MCF 10A (cell line): ENCODE measurements at regions not wholly inside any gene's neighbourhood (a gene's known extent, or its start where the extent isn't known, plus 50 kb on each side); places are given as distances from the start of the nearest gene placed in this dataset.

Experiments used
- BruUV-seq: library from RNA; stranded (reverse); fragments of 400-500 nt; replicated peaks from 2 replicates; lab custom pipeline; 2021; lab: Mats Ljungman, UMichigan
- CTCF ChIA-PET: fragments of 300-600 bp; sonication (Branson Sonifier 250); formaldehyde crosslinking; extraction: SDS; loops from one replicate; lab custom pipeline; 2021; ENCODE audit warnings: antibody characterized with exemption, inconsistent platforms; lab: Yijun Ruan, JAX
- POLR2A ChIA-PET: fragments of 300-600, 350-650 bp; sonication (Branson Sonifier 250); formaldehyde crosslinking; extraction: SDS; loops from one replicate; lab custom pipeline; 2020; ENCODE audit warnings: antibody characterized with exemption, inconsistent platforms; lab: Yijun Ruan, JAX
- DNase-seq: peaks from one replicate; pipeline ENCODE4 v3.0.0-alpha.2; 2018; ENCODE audit not compliant: unreplicated experiment
- H3K27ac Mint-ChIP-seq: one replicate; pipeline ENCODE4 v1.8.0; 2022; ENCODE audit warnings: mild to moderate bottlenecking, low read depth, mixed read lengths; ENCODE audit not compliant: unreplicated experiment
- H3K27me3 Mint-ChIP-seq: one replicate; pipeline ENCODE4 v1.8.0; 2022; ENCODE audit warnings: mixed read lengths; ENCODE audit not compliant: insufficient read depth, unreplicated experiment
- H3K36me3 Mint-ChIP-seq: one replicate; pipeline ENCODE4 v1.8.0; 2022; ENCODE audit warnings: mild to moderate bottlenecking, moderate library complexity, mixed read lengths; ENCODE audit not compliant: insufficient read depth, unreplicated experiment
- H3K4me1 Mint-ChIP-seq: one replicate; pipeline ENCODE4 v1.8.0; 2022; ENCODE audit warnings: mixed read lengths; ENCODE audit not compliant: insufficient read depth, unreplicated experiment
- H3K4me3 Mint-ChIP-seq: one replicate; pipeline ENCODE4 v1.8.0; 2022; ENCODE audit warnings: mild to moderate bottlenecking, moderate library complexity, mixed read lengths; ENCODE audit not compliant: unreplicated experiment
- H3K9me3 Mint-ChIP-seq: one replicate; pipeline ENCODE4 v1.8.0; 2022; ENCODE audit warnings: mixed read lengths; ENCODE audit not compliant: unreplicated experiment
- CTCF ChIP-seq: fragments of 200-600 bp; IDR thresholded peaks from one replicate; pipeline ENCODE4 v1.8.0; 2022; ENCODE audit warnings: antibody characterized with exemption, mild to moderate bottlenecking; ENCODE audit not compliant: unreplicated experiment
- intact Hi-C: fragments of 100-400 bp; cut with micrococcal nuclease; formaldehyde crosslinking; loops from 2 replicates; pipeline ENCODE4 v1.14.1; 2022

DNA sequence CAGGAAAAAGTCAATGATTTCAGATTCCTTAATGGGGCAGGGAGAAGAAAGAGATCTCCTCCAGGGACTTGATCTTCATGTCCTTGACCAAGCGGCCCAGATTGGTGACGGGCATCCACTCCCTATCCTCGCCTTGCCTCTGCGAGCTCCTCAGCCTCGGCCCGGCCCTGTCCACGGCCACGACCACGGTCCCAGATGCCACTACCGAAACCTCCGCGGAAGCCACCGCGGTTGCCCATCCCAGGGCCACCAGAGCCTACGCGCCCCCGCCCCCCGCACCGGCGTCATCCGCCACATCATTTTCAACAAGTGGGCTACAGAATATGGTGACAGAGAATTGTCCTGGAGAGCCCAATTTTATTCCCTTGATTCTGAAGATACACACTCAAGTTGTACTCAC lies 751.2 kb upstream of the PABPC4L start:
- intact Hi-C loops = no loop called here
- DNase-seq = no peak
- H3K27me3 Mint-ChIP-seq = no peaks in the 10 kb centered on the region

GRCh38 chr4:134952305-134952704 lies 750.7 kb upstream of the PABPC4L start:
- no peak overlapping the region for H3K4me3 Mint-ChIP-seq
- H3K27ac Mint-ChIP-seq = no peak overlapping the region
- BruUV-seq = no TSS peak
- no peaks in the 10 kb centered on the region for H3K27me3 Mint-ChIP-seq
- peaks cover 9% of the 10 kb centered on the region for H3K9me3 Mint-ChIP-seq
- intact Hi-C loops = no loop called here
- ChIA-PET CTCF (no interaction called here), POLR2A (no interaction called here)
- no peaks in the 10 kb centered on the region for H3K4me1 Mint-ChIP-seq
- no peaks in the 10 kb centered on the region for H3K36me3 Mint-ChIP-seq
- DNase-seq = no peak
- TF ChIP-seq CTCF = no peak

More for the DNA sequence above, 751.2 kb upstream of the PABPC4L start:
- no peak overlapping the region for H3K4me3 Mint-ChIP-seq
- no peaks in the 10 kb centered on the region for H3K36me3 Mint-ChIP-seq
- TF ChIP-seq CTCF = no peak
- no TSS peak for BruUV-seq
- CTCF ChIA-PET = no interaction called here
- peaks cover 9% of the 10 kb centered on the region for H3K9me3 Mint-ChIP-seq
- POLR2A ChIA-PET = no interaction called here
- H3K4me1 Mint-ChIP-seq = no peaks in the 10 kb centered on the region
- H3K27ac Mint-ChIP-seq = no peak overlapping the region

DNA sequence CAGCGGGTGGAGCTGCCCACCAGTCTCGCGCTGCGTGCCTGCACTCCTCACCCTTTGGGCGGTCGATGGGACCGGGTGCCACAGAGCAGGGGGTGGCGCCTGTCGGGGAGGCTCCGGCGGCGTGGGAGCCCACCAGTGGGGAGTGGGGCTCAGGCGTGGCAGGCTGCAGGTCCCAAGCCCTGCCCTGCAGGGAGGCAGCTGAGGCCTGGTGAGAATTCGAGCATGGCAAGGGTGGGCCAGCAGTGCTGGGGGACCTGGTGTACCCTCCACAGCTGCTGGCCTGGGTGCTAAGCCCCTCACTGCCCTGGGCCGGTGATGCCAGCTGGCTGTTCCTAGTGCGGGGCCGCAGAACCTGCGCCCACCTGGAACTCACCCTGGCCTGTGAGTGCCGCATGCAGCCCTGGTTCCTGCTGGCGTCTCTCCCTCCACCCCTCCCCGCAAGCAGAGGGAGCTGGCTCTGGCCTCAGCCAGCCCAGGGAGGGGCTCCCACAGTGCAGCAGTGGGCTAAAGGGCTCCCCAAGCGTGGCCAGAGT lies 746.6 kb upstream of the PABPC4L start:
- BruUV-seq = no TSS peak
- H3K4me3 Mint-ChIP-seq = no peak overlapping the region
- intact Hi-C loops = no loop called here

DNA sequence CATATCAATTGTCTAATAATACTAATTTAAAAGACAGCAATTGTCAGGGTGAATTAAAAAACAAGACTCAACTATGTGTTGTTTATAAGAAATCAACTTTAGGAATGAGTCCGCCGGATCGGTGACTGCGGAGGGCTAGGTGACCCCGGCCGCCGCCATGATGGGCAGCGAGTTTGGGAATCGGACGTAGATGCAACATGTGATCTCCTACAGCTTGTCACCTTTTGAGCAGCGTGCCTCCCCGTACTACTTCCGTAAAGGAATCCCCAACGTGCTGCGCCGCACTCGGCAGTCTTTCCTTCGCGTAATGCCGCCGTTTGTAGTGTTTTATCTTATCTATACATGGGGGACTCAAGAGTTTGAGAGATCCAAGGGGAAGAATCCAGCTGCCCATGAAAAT lies 742.5 kb upstream of the PABPC4L start:
- ChIA-PET CTCF (no interaction called here), POLR2A (no interaction called here)
- BruUV-seq = no TSS peak
- no peak for DNase-seq
- no peak overlapping the region for H3K27ac Mint-ChIP-seq
- H3K4me1 Mint-ChIP-seq = no peaks in the 10 kb centered on the region
- H3K4me3 Mint-ChIP-seq = no peak overlapping the region
- H3K9me3 Mint-ChIP-seq = peaks cover 6% of the 10 kb centered on the region
- no peak for TF ChIP-seq CTCF
- intact Hi-C loops = no loop called here
- no peaks in the 10 kb centered on the region for H3K36me3 Mint-ChIP-seq
- peaks cover 11% of the 10 kb centered on the region for H3K27me3 Mint-ChIP-seq

More for the DNA sequence above, 746.6 kb upstream of the PABPC4L start:
- H3K9me3 Mint-ChIP-seq = peaks cover 4% of the 10 kb centered on the region
- no peaks in the 10 kb centered on the region for H3K27me3 Mint-ChIP-seq
- no peak overlapping the region for H3K27ac Mint-ChIP-seq
- DNase-seq = no peak
- ChIA-PET CTCF (interaction anchor here (0.6 kb wide), 1 partner anchor 555 kb away, joined by 3 read pairs; no protein-coding TSS in a partner anchor), POLR2A (no interaction called here)
- no peaks in the 10 kb centered on the region for H3K36me3 Mint-ChIP-seq
- no peaks in the 10 kb centered on the region for H3K4me1 Mint-ChIP-seq
- TF ChIP-seq CTCF = no peak
